ENCODE measurements at regions not wholly inside any gene's neighbourhood (a gene's known extent, or its start where the extent isn't known, plus 50 kb on each side); places are given as distances from the start of the nearest gene placed in this dataset.

DNA sequence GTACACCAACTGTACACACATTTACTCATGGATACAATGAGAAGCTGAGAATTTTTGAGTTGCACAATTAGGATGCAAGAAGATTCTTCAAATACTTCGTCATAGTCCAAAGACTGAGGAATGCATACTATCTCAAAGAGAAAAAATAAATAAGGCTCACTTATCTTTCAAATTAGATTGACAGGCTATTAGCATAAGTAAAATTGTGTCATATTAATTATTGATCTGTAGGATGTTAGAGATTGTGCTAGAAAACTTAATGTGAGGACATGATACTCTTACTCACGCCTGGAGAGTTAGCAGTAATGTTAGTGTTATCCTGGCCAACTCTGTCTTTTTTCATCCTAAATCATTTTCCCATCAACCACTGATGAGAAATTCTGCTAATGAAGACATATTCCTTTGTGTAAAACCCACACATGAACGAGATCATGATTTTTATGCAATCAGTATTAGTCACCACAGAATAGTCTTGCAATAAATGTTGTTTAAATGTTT, 659.0 kb downstream of the LTN1 start:
- TF ChIP-seq, protein P1, sequence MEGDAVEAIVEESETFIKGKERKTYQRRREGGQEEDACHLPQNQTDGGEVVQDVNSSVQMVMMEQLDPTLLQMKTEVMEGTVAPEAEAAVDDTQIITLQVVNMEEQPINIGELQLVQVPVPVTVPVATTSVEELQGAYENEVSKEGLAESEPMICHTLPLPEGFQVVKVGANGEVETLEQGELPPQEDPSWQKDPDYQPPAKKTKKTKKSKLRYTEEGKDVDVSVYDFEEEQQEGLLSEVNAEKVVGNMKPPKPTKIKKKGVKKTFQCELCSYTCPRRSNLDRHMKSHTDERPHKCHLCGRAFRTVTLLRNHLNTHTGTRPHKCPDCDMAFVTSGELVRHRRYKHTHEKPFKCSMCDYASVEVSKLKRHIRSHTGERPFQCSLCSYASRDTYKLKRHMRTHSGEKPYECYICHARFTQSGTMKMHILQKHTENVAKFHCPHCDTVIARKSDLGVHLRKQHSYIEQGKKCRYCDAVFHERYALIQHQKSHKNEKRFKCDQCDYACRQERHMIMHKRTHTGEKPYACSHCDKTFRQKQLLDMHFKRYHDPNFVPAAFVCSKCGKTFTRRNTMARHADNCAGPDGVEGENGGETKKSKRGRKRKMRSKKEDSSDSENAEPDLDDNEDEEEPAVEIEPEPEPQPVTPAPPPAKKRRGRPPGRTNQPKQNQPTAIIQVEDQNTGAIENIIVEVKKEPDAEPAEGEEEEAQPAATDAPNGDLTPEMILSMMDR (IDR thresholded peaks at IDR 0.05; ENCODE audit: insufficient read depth, low read depth, low read length) = no peak
- no peak for TF ChIP-seq EZH2 (IDR thresholded peaks at IDR 0.05; ENCODE audit: insufficient read depth, low read length)
